Esophagus squamous epithelium (tissue), 4 donors: ENCODE measurements at regions not wholly inside any gene's neighbourhood (a gene's known extent, or its start where the extent isn't known, plus 50 kb on each side); places are given as distances from the start of the nearest gene placed in this dataset.

Experiments
- CTCF ChIP-seq, 6 experiments: fragments of 450-650 bp in 4 of 6; fragments of 200-600 bp in 2 of 6; sonication (generic) in 2 of 6; IDR thresholded peaks; one replicate each; pipeline ENCODE4 v1.5.1; 2016 to 2019; ENCODE audit warnings: antibody characterized with exemption in 6 of 6, mild to moderate bottlenecking in 4 of 6, moderate library complexity in 4 of 6
- POLR2A ChIP-seq, 4 donors: fragments of 450-650 bp; IDR thresholded peaks; one replicate each; pipeline ENCODE4 v1.6.1; 2017; ENCODE audit warnings: antibody characterized with exemption in 4 of 4, mild to moderate bottlenecking in 4 of 4, moderate library complexity in 3 of 4

- TF ChIP-seq CTCF (IDR thresholded peaks at IDR 0.05) (no peak), POLR2A (IDR thresholded peaks at IDR 0.05) (no peak)
These were observed 1849.7 kb downstream of the PCDH7 start for GRCh38 chr4:32569861-32570260.
